ENCODE measurements at regions not wholly inside any gene's neighbourhood (a gene's known extent, or its start where the extent isn't known, plus 50 kb on each side); places are given as distances from the start of the nearest gene placed in this dataset.

DNA sequence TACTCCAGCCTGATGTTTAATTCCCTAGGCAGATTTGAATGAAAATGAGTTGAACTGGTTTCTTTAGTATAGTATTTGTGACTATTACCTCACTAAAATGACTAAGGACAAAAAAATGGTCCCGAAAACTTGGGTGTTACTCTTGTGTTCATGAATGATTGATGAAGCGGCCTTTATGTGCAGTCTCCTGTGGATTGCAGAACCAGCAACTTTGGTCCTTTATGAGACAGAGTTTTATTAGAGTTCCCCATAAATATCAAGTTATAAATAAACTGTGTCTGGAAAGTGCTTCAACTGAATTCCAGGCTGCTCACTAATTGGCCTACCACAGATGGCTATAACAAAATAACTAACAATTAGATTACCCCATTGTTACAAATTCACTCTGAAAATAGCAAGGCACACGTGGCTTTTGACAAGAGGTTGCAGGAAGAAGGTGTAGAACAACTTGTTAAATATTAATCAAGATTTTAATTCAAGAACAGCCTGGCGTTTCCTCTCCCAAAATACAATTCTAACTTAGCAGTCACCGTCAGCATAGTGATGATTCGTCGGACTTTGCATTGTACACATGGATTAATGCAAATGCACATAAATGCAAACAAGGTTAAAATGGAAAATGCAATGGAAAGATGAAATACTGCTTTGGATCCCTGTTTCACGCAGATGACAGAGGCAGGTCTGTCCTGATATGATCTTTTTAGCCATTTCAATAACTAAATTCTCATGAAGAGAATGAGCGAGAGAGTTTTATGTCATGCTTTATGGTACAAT is 567.3 kb upstream of the ZNF717 start:
- TF ChIP-seq, protein P1, sequence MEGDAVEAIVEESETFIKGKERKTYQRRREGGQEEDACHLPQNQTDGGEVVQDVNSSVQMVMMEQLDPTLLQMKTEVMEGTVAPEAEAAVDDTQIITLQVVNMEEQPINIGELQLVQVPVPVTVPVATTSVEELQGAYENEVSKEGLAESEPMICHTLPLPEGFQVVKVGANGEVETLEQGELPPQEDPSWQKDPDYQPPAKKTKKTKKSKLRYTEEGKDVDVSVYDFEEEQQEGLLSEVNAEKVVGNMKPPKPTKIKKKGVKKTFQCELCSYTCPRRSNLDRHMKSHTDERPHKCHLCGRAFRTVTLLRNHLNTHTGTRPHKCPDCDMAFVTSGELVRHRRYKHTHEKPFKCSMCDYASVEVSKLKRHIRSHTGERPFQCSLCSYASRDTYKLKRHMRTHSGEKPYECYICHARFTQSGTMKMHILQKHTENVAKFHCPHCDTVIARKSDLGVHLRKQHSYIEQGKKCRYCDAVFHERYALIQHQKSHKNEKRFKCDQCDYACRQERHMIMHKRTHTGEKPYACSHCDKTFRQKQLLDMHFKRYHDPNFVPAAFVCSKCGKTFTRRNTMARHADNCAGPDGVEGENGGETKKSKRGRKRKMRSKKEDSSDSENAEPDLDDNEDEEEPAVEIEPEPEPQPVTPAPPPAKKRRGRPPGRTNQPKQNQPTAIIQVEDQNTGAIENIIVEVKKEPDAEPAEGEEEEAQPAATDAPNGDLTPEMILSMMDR (conservative IDR thresholded peaks at IDR 0.05; ENCODE audit: low read length) = no peak
- no peak for TF ChIP-seq EZH2phosphoT487 (IDR thresholded peaks at IDR 0.05; ENCODE audit: borderline replicate concordance)

Measured in Loucy (cell line).